Astrocyte (in vitro differentiated cells and primary cell): ENCODE measurements at regions not wholly inside any gene's neighbourhood (a gene's known extent, or its start where the extent isn't known, plus 50 kb on each side); places are given as distances from the start of the nearest gene placed in this dataset.

Experiments used
- CTCF ChIP-seq: IDR thresholded peaks from 2 replicates; pipeline ENCODE4 v1.5.1; 2011; ENCODE audit warnings: low read depth, mild to moderate bottlenecking, inconsistent platforms, low read length, moderate library complexity; ENCODE audit not compliant: insufficient read depth
- EZH2 ChIP-seq: IDR thresholded peaks from 2 replicates; pipeline ENCODE4 v1.6.1; 2012; ENCODE audit warnings: mild to moderate bottlenecking, low read length, inconsistent platforms; ENCODE audit not compliant: insufficient read depth

GRCh38 chr9:11469745-11470144 lies 856.9 kb upstream of the PTPRD start:
- TF ChIP-seq CTCF (no peak), EZH2 (no peak)
